OCI-LY1 (cell line): ENCODE measurements at regions not wholly inside any gene's neighbourhood (a gene's known extent, or its start where the extent isn't known, plus 50 kb on each side); places are given as distances from the start of the nearest gene placed in this dataset.

ENCODE experiments used
- EZH2 ChIP-seq: fragments of 200-600 bp; sonication (generic), shearing (Covaris generic); IDR thresholded peaks from 2 replicates; pipeline ENCODE4 v1.8.0; 2017; ENCODE audit warnings: borderline replicate concordance, mixed run types, mild to moderate bottlenecking, antibody characterized with exemption, low read length, moderate library complexity, mixed read lengths
- TF ChIP-seq, protein P1 (sequence below): fragments of 200-600 bp; sonication (generic), shearing (Covaris generic); IDR thresholded peaks from 2 replicates; pipeline ENCODE4 v1.5.1; 2017; ENCODE audit warnings: mild to moderate bottlenecking, antibody characterized with exemption, low read length, moderate library complexity, mixed read lengths

DNA sequence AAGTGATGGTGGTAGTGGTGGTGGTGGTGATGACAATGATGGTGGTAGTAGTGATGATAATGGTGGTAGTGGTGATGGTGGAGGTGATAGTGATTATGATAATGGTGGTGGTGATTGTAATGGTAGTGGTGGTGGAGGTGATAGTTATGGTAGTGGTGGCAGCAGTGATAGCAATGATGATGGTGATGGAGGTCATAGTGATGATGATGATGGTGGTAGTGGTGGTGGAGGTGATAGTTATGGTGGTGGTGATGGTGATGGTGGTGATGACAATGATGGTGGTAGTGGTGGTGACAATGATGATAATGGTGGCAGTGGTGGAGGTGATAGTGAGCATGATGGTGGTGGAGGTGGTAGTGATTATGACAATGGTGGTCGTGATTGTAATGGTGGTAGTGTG, 191.7 kb upstream of the RNF32 start:
- TF ChIP-seq, protein P1, sequence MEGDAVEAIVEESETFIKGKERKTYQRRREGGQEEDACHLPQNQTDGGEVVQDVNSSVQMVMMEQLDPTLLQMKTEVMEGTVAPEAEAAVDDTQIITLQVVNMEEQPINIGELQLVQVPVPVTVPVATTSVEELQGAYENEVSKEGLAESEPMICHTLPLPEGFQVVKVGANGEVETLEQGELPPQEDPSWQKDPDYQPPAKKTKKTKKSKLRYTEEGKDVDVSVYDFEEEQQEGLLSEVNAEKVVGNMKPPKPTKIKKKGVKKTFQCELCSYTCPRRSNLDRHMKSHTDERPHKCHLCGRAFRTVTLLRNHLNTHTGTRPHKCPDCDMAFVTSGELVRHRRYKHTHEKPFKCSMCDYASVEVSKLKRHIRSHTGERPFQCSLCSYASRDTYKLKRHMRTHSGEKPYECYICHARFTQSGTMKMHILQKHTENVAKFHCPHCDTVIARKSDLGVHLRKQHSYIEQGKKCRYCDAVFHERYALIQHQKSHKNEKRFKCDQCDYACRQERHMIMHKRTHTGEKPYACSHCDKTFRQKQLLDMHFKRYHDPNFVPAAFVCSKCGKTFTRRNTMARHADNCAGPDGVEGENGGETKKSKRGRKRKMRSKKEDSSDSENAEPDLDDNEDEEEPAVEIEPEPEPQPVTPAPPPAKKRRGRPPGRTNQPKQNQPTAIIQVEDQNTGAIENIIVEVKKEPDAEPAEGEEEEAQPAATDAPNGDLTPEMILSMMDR, result no peak
- TF ChIP-seq EZH2, result no peak
